ENCODE measurements at regions not wholly inside any gene's neighbourhood (a gene's known extent, or its start where the extent isn't known, plus 50 kb on each side); places are given as distances from the start of the nearest gene placed in this dataset.

DNA sequence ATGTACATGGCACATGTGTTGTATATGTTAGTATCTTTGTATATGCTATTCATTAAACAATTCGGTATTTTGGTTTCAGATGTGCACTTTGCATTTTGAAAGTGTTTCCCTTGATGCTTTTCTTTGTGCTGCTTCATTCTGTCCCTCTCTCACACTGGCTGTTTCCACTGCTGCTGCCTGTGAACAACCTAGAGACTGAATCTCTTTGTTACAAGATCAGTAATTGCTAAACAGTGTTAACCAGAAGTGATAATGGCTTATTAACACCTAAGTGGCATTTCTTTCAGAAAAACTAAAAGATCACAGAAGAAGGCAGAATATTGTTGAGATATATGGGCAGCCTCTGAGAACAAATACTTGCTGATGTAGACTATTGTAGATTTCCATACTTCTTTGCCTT lies 84.7 kb downstream of the KIF2B start:
- Histone ChIP-seq H3K9me3 (no peaks in the 10 kb centered on the region), H3K27ac (no peak overlapping the region), H3K36me3 (no peaks in the 10 kb centered on the region), H3K27me3 (no peaks in the 10 kb centered on the region), H3K4me1 (no peaks in the 10 kb centered on the region), H3K4me3 (no peak overlapping the region)
- no peak for DNase-seq (ENCODE audit: low spot score in 2 of 2)
- 59 to 67% methylated on average over 1 of the region's 1 CpG for WGBS, 2 donors
- TF ChIP-seq EP300 (IDR thresholded peaks at IDR 0.05) = no peak
- TF ChIP-seq POLR2A (IDR thresholded peaks at IDR 0.05) = no peak
- TF ChIP-seq, protein P1, sequence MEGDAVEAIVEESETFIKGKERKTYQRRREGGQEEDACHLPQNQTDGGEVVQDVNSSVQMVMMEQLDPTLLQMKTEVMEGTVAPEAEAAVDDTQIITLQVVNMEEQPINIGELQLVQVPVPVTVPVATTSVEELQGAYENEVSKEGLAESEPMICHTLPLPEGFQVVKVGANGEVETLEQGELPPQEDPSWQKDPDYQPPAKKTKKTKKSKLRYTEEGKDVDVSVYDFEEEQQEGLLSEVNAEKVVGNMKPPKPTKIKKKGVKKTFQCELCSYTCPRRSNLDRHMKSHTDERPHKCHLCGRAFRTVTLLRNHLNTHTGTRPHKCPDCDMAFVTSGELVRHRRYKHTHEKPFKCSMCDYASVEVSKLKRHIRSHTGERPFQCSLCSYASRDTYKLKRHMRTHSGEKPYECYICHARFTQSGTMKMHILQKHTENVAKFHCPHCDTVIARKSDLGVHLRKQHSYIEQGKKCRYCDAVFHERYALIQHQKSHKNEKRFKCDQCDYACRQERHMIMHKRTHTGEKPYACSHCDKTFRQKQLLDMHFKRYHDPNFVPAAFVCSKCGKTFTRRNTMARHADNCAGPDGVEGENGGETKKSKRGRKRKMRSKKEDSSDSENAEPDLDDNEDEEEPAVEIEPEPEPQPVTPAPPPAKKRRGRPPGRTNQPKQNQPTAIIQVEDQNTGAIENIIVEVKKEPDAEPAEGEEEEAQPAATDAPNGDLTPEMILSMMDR (IDR thresholded peaks at IDR 0.05) = no peak

DNA sequence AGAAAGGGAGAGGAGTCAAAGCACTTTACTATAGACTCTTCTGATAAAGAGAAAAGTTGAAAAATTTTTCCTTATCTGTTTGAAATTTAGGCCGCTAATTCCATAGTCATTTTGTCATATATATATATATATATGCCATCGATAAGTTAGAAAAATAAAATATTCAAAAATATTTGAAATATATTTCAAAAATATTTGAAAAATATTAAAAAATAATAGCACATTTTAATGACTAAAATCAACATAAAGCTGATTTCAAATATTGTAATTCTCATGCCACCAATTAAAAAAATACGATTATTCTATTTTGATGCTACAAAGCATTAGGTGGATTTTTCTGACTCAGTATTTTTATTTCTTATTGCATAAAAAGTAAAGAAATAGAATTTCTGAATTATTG lies 87.1 kb downstream of the KIF2B start:
- Histone ChIP-seq H3K4me1 (no peaks in the 10 kb centered on the region), H3K27me3 (no peaks in the 10 kb centered on the region), H3K9me3 (no peaks in the 10 kb centered on the region), H3K27ac (no peak overlapping the region), H3K36me3 (no peaks in the 10 kb centered on the region), H3K4me3 (no peak overlapping the region)
- TF ChIP-seq EP300 (IDR thresholded peaks at IDR 0.05) (no peak), POLR2A (IDR thresholded peaks at IDR 0.05) (no peak)
- TF ChIP-seq, protein P1 (IDR thresholded peaks at IDR 0.05) = no peak
- WGBS, 2 donors = 96 to 97% methylated on average over 3 of the region's 3 CpGs
- DNase-seq (ENCODE audit: low spot score in 2 of 2) = no peak

DNA sequence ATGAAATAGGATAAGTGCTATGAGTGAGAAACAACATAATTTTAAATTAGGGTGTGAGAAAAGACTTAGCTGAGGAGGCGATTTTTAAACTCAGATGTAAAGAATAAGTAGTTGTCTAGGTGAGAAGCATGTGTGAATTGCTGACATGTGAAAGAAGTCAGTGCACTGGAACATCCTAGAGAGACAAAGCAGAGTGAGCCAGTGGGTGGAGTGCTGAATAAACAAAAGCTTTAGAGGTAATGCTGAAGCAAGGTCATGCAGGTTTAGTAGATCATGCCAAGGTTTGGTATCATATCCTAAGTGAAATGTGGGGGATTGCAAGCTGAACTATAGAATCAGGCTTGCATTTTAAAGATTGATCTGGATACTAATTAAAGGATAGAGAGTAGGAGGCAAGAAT lies 89.4 kb downstream of the KIF2B start:
- H3K4me1 ChIP-seq = no peaks in the 10 kb centered on the region
- H3K27me3 ChIP-seq = no peaks in the 10 kb centered on the region
- no peaks in the 10 kb centered on the region for H3K9me3 ChIP-seq
- TF ChIP-seq, protein P1 (IDR thresholded peaks at IDR 0.05) = no peak
- no peak for TF ChIP-seq EP300 (IDR thresholded peaks at IDR 0.05)
- no peak for TF ChIP-seq POLR2A (IDR thresholded peaks at IDR 0.05)
- no peaks in the 10 kb centered on the region for H3K36me3 ChIP-seq
- 75 to 84% methylated on average over 1 of the region's 1 CpG for WGBS, 2 donors
- no peak overlapping the region for H3K4me3 ChIP-seq
- no peak overlapping the region for H3K27ac ChIP-seq
- no peak for DNase-seq (ENCODE audit: low spot score in 2 of 2)

DNA sequence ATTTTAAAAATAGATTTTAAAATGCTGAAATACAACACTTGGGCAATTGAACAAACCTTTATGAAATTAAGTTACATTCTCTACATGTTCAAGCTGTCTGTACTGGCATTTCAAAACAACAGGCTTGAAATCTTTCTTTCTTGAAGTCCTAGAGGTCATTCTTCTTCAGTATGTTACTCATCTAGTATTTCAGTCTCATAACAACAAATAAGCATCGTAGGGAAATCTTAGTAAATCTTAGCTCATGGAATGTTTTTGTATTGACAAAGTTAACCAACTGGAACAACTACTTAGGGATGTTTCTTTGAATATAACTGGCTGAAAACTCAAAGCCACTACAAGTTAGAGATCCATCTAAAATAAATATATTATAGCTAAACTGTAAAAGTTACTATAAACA lies 96.6 kb downstream of the KIF2B start:
- no peak for DNase-seq (ENCODE audit: low spot score in 2 of 2)
- Histone ChIP-seq H3K4me1 (peaks cover 0 to 2% (median 0%) of the 10 kb centered on the region in 4 donors), H3K36me3 (no peaks in the 10 kb centered on the region), H3K9me3 (no peaks in the 10 kb centered on the region), H3K27ac (no peak overlapping the region), H3K4me3 (no peak overlapping the region), H3K27me3 (no peaks in the 10 kb centered on the region)
- 27 to 60% methylated on average over 1 of the region's 1 CpG for WGBS, 2 donors
- TF ChIP-seq, protein P1 (IDR thresholded peaks at IDR 0.05) = no peak
- TF ChIP-seq POLR2A (IDR thresholded peaks at IDR 0.05) = no peak
- TF ChIP-seq EP300 (IDR thresholded peaks at IDR 0.05) = no peak

DNA sequence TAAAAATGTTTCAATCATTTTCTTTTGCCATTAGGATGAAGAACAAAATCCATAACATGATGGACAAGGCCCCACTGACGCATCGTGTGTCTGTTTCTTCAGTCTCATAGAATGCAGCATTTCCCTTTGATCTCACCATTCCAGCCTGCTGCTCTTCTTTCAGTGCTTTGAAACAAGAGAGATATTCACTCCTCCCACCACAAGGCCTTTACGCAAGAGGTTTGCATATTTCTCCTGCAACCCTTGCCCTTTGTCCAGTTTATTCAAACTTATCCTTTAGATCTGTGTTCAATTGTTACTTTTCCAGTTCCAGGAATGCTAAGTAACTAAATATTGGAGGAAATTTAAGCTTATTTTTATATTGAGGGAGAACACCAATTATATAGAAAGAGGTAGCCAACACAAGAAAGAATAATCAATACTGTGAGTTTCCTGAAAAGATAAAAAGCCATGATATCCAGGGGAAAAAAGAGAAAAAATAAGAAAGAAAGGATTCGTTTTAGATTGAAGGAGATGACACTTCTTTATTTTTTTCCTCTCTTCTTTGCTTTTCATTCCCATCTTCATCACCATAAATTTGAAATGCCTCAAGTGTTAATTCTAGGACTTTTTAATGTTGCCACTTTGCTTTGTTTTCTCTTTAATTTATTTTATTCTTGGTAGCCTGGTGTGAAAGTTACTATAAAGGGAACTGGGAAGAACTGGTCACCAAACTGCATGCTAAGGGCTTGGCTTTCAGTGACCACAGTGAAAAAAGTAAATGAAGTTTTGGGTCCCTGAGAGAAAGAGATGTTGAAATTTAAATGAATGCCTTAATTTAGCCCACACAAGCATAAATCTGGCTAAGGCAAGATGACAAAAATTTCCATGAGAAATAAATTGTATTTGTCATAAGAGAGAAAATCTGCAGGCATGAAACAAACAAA lies 102.1 kb downstream of the KIF2B start:
- DNase-seq (ENCODE audit: low spot score in 2 of 2) = no peak
- peaks cover 0 to 12% (median 0%) of the 10 kb centered on the region in 4 donors for H3K4me1 ChIP-seq
- WGBS, 2 donors = 27 to 28% methylated on average over 4 of the region's 4 CpGs
- no peaks in the 10 kb centered on the region for H3K27me3 ChIP-seq
- H3K27ac ChIP-seq = peak overlapping the region in 2 of 4 donors; percentile 31 to 45
- no peaks in the 10 kb centered on the region for H3K36me3 ChIP-seq
- no peaks in the 10 kb centered on the region for H3K9me3 ChIP-seq
- no peak overlapping the region for H3K4me3 ChIP-seq
- TF ChIP-seq EP300 (IDR thresholded peaks at IDR 0.05) (peak in 1 of 2 donors; percentile 22), POLR2A (IDR thresholded peaks at IDR 0.05) (no peak)
